NCI-H460 (cell line): ENCODE measurements at regions not wholly inside any gene's neighbourhood (a gene's known extent, or its start where the extent isn't known, plus 50 kb on each side); places are given as distances from the start of the nearest gene placed in this dataset.
"Not testable (repeated sequence)": the region's sequence is repeated elsewhere in the genome, so short reads cannot be mapped to it uniquely, and the experiment has no call there.

Experiments used
- DNase-seq: peaks from one replicate; pipeline ENCODE4 v3.0.0-alpha.2; 2016; ENCODE audit warnings: low read depth; ENCODE audit errors: extremely low read depth

GRCh38 chr11:115613986-115614632 lies 109.9 kb upstream of the CADM1 start:
- DNase-seq = no peak

- DNase-seq = no peak
Observed at GRCh38 chr11:115613004-115613403, 108.8 kb upstream of the CADM1 start.

DNA sequence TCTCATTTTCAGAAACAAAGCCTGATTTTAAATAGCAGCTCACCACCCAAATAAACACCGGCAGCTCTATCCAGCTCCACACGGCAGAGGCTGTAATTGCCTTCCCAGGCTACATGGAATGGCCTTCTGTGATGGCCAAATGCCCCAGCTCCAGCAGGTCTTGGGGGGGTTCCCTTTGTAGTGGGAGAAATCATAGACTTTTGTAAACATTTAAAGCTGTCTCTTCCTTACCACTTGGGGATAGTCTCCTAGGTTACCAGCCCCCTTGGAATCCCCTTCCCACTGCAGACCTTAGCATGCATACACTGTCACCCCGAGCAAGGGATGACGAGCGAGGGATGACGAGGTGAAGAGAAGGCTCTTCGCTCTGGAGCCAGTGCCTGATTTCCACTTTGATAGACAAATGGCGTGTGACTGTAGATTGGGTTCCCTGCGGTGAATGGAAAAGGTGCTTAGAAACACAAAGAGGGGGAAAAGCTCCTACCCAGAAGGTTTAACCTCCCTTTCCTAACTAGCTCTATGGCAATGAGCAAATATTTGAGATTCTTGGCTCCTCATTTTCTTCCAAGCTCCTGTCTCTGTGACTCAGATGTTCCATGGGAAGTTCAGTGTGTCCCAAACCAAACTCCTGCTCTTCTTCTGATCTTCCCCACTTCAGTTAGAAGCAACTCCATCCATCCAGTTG lies 108.0 kb upstream of the CADM1 start:
- DNase-seq = no peak

- no peak for DNase-seq
Observed at GRCh38 chr11:115611343-115611742, 107.1 kb upstream of the CADM1 start.

GRCh38 chr11:115610908-115611307 lies 106.7 kb upstream of the CADM1 start:
- DNase-seq = no peak

DNA sequence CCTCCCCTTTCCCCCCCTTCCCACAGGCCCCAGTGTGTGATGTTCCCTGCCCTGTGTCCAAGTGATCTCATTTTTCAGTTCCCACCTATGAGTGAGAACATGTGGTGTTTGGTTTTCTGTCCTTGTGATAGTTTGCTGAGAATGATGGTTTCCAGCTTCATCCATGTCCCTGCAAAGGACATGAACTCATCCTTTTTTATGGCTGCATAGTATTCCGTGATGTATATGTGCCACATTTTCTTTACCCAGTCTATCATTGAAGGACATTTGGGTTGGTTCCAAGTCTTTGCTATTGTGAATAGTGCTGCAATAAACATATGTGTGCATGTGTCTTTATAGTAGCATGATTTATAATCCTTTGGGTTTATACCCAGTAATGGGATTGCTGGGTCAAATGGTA lies 106.0 kb upstream of the CADM1 start:
- not testable (repeated sequence) for DNase-seq

DNA sequence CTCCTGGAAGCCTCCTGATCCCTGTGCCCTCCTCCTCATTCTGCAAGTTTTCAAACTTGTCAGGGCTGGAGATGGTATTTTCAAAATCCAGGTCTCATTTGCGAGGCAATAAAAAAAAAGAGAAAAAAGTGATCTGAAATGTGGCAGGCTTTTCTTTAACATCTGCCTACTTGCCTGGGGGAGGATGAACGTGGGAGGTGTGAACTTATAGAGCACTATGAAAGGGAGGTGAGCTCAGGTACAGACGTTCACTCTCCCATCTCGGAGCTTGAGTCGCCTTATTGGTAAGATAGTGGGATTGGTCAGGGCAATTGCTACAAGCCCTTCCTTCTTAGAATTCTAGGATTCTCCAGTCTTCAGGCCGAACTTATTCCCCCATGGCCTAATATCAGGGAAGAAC lies 104.8 kb upstream of the CADM1 start:
- DNase-seq = no peak

GRCh38 chr11:115607621-115608221 lies 103.5 kb upstream of the CADM1 start:
- DNase-seq = no peak

DNA sequence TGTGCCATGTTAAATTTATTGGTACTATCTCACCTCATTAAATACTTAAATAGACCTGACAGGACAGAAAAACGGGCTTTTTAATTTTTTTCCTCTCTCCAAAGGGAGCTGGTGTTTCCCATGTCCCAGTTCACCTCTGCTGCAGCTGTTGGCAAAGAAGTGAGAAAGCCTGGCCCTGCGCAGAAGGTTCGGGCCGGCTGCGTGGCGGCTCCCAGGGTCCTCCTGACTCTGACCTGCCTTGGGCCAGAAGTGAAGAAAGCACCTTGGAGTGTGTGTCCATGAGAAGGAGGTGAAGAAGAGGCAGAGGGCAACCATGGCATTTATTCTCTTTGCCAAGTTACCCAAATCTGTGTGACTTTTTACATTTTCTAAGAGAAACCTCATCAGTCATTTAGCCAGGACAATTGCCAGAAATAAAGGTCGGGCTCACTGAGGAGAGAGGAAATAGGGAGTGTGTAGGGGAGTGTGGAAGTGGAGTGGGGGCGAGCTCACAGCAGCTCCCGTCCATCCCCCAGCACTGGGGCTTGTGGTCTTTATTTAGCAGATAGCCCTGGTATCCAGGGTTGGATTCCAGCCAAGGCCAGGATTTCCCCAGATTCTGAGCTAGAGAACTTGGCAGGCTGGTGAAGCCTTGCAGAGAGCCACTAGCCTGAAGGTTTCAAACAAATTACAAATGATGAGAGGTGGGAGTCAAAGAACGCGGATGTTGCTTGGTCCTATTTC lies 102.4 kb upstream of the CADM1 start:
- no peak for DNase-seq

DNA sequence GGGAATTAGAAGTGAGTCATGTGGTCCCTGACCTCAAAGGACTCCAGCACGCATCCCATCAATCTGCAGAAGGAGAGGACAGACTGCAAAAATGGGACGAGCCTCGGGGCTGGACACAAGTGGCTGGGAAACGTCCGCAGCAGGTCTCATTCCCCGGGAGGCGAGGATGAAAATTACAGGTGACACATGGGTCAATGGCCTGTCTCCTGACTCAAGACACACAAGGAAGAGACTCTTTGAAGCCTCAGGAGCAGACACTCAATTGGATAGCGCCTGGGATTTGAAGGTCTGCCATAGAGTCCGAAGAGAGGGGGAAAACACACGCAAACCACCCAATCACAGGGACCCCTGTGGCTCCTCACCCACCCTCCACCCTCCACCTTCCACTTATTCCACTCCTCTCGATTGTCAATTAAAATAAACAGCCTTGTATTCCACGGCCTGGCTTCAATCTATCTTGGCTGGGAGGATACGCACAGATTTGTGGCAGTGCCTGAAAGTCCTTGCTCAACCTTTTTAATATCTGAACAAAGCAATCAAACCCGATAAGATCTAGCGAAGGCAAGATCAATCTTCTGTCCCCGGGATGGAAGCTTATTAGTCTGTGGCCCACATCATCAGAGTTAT lies 101.8 kb upstream of the CADM1 start:
- no peak for DNase-seq

- DNase-seq = not testable (repeated sequence)
Observed at GRCh38 chr11:115605397-115605796, 101.2 kb upstream of the CADM1 start.

- DNase-seq = no peak
Observed at GRCh38 chr11:115599125-115599524, 94.9 kb upstream of the CADM1 start.

DNA sequence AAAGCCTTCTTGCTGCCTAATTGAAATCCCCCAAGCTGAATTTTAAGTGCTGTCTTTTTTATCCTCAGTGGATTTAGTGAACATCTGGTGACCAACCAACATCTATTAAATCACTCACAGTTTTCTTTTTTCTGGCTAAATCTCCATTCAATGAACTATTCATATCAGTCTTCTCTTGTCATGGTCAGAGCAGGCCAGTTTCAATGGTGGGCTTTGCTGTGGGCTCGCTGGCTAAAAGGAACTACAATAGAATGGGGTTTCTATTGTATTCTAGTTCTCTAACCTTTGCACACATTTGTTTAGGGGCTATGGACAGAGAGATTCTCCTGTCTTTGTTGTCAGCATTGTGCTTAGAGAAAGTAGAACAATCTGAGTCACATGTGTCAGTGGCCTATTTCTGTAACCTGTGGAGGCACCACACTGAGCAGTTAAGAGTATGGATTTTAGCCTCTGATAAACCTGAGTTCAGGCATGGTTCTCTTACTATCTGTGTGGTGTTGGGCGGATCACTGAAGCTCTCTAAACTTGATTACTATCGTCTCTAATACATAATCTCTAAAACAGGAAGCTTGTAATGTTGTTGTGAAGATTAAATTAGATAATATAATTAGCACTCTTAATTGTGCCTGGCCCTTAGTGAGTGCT lies 94.2 kb upstream of the CADM1 start:
- DNase-seq = no peak

DNA sequence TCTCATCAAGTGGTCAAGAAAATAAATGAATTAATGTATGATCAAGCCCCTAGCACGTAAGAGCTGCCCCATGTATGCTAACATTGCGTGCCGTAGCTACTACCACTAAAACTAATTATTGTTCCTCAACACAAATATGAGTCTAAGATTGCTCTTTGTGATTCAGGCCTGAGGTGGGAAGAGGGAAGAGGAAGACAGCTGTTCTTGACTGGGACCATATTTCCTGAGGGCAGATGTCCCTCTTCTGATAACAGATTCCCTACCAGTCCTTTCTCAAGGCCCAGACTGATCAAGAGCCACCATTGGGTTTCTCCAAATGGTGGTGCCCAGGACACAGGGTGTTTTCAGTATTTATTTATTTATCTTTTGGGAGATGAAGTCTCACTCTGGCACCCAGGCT lies 87.2 kb upstream of the CADM1 start:
- no peak for DNase-seq

DNA sequence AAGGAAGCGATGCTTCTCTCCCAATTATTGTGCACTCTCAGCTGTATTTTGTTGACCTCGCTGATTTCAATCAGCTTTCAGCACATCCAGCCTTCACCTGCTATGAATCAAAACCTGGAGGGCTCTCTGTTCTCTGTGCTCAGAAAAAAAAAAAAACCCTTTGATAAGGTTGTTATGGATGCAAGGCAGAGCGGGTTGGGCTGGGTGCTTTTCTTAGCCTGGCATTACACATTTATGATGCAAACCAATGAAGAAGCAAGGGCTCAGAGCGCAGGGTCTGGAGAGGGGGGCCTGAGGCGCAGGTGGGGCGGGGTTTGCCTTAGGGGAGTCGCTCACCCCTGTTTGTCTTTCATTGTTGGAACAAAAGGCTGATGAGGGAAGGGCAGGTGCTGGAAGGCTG lies 86.0 kb upstream of the CADM1 start:
- DNase-seq = no peak

- DNase-seq = no peak
Observed at GRCh38 chr11:115587718-115588342, 83.6 kb upstream of the CADM1 start.

GRCh38 chr11:115585361-115586024 lies 81.3 kb upstream of the CADM1 start:
- DNase-seq = no peak

- no peak for DNase-seq
Observed at GRCh38 chr11:115581871-115582639, 77.8 kb upstream of the CADM1 start.
